ENCODE measurements at regions not wholly inside any gene's neighbourhood (a gene's known extent, or its start where the extent isn't known, plus 50 kb on each side); places are given as distances from the start of the nearest gene placed in this dataset.
"Not testable (repeated sequence)": the region's sequence is repeated elsewhere in the genome, so short reads cannot be mapped to it uniquely, and the experiment has no call there.

- no peak for DNase-seq (ENCODE audit: low read depth in 1 of 2, low spot score in 1 of 2)
Observed at GRCh38 chr2:217597681-217598080, 405.1 kb downstream of the TNS1 start.

GRCh38 chr2:217597145-217597544 lies 405.6 kb downstream of the TNS1 start:
- no peak for DNase-seq (ENCODE audit: low read depth in 1 of 2, low spot score in 1 of 2)

DNA sequence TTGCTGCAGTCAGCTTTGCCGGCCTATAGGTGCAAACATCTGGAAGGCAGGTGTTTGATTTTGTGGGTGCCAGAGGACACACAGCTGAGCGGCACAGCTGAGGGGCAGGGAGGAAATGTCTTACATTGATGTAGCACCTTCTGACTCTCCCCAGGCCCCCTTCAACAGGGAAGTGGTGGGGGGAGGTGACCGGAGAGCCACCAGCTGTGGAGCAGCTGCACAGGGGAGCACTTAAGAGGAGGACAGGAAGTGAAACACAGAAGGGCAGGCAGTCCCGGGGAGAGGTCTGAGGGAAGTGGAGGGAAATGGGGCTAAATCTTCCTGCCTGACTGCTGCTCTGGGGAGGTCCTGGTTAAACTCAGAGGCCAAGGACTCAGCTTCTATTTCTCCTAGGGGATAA lies 409.1 kb downstream of the TNS1 start:
- DNase-seq (ENCODE audit: low read depth in 1 of 2, low spot score in 1 of 2) = no peak

DNA sequence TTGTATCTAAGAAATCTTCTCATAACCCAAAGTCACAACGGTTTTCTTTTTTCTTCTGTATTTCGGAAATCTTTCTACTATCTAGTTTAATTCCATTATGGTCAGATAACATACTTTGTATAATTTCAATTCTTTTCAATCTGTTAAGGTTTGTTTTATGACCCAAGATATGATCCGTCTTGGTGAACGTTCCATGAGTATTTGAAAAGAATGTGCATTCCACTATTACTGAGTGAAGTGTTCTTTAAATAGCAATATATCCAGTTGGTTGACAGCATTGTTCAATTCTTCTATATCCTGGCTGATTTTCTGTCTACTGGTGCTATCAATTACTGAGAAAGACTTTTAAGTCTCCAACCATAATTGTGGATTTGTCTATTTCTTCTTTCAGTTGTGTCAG lies 414.5 kb downstream of the TNS1 start:
- DNase-seq (ENCODE audit: low read depth in 1 of 2, low spot score in 1 of 2) = no peak

GRCh38 chr2:217585362-217585761 lies 417.4 kb downstream of the TNS1 start:
- DNase-seq (ENCODE audit: low read depth in 1 of 2, low spot score in 1 of 2) = no peak

DNA sequence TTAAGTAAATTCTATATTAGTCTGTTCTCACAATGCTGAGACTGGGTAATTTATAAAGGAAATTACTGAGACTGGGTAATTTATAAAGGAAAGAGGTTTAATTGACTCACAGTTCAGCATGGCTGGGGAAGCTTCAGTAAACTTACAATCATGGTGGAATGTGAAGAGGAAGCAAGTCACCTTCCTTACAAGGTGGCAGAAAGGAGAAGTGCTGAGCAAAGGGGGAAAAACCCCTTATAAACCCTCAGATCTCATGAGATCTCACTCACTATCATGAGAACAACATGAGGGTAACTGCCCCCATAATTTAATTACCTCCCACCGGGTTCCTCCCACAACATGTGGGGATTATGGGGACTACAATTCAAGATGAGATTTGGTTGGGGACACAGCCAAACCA lies 422.4 kb downstream of the TNS1 start:
- not testable (repeated sequence) for DNase-seq (ENCODE audit: low read depth in 1 of 2, low spot score in 1 of 2)

GRCh38 chr2:217573571-217573970 lies 429.2 kb downstream of the TNS1 start:
- DNase-seq (ENCODE audit: low read depth in 1 of 2, low spot score in 1 of 2) = no peak

GRCh38 chr2:217570394-217570793 lies 432.4 kb downstream of the TNS1 start:
- no peak for DNase-seq (ENCODE audit: low read depth in 1 of 2, low spot score in 1 of 2)

GRCh38 chr2:217568289-217568971 lies 434.4 kb downstream of the TNS1 start:
- no peak for DNase-seq (ENCODE audit: low read depth in 1 of 2, low spot score in 1 of 2)

- DNase-seq (ENCODE audit: low read depth in 1 of 2, low spot score in 1 of 2) = no peak
Observed at GRCh38 chr2:217563565-217563964, 439.2 kb downstream of the TNS1 start.

GRCh38 chr2:217562871-217563480 lies 439.8 kb downstream of the TNS1 start:
- DNase-seq (ENCODE audit: low read depth in 1 of 2, low spot score in 1 of 2) = no peak

GRCh38 chr2:217559084-217559483 lies 443.7 kb downstream of the TNS1 start:
- DNase-seq (ENCODE audit: low read depth in 1 of 2, low spot score in 1 of 2) = no peak

DNA sequence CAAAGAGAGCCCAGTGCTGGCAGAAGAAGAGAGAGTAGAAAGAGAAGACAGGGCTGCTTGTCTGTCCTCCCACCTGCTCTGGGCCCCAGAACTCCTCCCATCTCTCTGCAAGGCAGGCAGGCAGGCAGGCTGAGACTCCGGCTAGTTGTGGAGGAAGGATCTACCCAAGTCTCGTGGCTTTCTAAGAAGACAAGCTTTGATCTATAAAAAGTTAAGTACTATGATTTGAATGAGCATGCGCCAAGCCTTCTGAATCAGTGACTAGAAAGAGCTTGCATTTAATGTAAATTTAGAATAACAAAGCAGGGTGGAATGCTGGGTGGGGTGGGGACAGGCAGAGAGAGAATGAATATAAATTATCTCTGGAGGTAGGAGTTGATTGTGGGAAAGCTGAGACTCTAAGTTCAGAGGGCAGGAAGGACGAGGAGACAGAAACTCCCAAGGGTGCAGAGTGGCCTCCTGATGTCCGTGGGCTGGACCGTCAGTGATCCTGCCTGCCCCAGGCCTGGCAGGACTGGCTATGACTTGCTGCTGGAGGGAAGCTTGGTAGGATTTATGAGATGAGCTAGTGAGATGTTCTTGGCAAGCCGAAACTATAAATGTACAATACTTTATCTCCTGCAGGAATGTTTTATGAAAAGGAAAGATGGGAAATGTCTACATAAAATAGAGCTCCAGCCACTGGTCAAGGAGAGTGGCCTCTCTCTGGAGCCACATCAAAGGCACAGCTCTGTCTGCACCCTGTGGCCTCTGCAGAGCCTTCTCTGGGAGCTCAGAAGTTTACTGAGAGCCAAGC lies 447.5 kb downstream of the TNS1 start:
- no peak for DNase-seq (ENCODE audit: low read depth in 1 of 2, low spot score in 1 of 2)

GRCh38 chr2:217553679-217554078 lies 449.1 kb downstream of the TNS1 start:
- no peak for DNase-seq (ENCODE audit: low read depth in 1 of 2, low spot score in 1 of 2)

DNA sequence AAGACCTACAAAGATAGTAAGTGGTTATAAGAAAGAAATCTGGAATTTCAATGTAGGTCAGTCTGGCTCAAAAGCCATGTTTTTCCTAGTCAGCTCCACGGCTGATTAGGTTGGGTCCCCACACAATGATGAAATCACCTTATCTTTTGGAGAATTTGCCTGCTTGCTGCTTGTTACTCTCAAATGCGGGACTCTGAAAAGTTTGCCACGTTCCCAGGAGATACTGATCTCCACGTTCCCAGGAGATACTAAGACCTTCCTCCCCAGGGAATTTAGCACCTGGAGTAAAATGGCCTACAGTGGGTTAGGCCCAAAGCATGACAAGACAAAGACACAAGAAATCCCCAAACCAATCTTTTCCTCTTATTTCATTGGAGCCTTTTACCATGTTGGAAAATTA lies 449.6 kb downstream of the TNS1 start:
- no peak for DNase-seq (ENCODE audit: low read depth in 1 of 2, low spot score in 1 of 2)

DNA sequence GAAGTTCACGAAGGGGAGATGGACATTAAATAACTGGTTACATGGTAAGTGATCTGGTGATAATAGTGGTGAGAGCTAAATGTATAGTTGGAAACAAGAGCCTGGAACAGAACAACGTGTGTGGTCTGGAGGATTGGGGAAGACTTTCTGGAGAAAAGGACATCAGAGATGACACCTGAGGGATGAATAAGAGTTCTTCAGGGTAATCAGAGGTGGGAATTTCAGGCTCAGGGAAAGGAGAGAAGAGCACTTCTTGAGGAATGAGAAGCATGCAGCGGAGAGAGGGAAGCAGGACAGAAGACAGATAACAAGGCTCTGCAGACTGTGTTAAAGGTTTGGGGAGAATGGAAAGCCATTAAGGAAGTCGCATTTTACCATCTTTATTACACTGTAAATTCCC lies 450.7 kb downstream of the TNS1 start:
- no peak for DNase-seq (ENCODE audit: low read depth in 1 of 2, low spot score in 1 of 2)

- no peak for DNase-seq (ENCODE audit: low read depth in 1 of 2, low spot score in 1 of 2)
Observed at GRCh38 chr2:217551252-217551899, 451.4 kb downstream of the TNS1 start.

GRCh38 chr2:217539126-217539525 lies 463.7 kb downstream of the TNS1 start:
- no peak for DNase-seq (ENCODE audit: low read depth in 1 of 2, low spot score in 1 of 2)

DNA sequence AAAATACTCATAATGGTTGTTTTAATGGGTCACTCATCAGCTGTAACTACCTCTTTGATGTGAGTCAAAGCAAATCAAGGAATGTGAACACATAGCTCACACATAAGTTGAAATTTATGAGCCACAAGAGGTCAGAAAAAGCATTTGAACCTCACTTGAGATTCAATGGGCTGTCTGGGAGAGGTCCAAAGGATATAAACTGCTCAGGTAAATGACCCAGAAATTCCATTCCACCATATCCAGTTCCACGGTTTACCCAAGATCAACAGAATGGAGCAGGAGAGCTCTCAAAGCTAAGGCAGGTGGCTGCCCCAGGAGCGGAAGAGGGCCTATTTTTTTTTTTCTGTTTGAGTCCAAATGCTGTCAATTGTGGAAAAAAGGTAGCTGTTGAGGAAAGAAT lies 464.1 kb downstream of the TNS1 start:
- no peak for DNase-seq (ENCODE audit: low read depth in 1 of 2, low spot score in 1 of 2)

DNA sequence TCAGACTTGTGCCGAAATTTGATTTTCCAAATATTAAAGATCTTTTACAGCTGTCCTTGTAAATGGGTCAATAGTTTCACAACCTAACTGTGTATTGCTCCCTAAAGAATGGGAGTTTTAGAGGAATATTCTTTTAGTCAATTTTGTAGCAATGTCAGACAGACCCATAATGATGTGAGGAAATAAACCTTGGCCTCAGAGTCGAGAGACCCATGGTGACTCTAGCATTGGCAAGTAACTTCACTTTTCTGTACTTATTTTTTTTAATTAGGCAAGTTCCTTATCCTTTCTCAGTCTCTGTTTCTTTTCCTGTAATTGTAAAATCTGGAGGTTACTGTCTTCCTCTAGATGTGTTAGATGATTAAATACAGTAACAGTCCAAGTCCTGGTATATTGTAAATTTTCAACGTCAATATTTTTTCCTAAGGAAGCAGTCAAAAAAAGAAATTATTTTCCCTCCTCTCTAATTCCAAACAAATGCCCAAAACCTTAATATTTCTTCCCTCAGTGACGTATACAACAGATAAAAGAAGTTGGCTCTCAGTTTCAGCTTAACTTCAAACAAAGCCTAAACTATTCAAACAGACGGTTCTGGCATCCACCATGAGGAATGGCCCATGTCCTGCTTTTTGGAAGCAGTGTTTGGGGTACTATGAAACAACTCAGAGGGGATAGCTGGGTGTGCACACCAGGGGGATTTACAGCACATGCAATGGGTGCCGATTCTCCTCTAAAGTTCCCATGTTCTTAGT lies 466.7 kb downstream of the TNS1 start:
- DNase-seq (ENCODE audit: low read depth in 1 of 2, low spot score in 1 of 2) = no peak

Measured in activated CD4-positive, alpha-beta T cell treated with anti-CD3 and anti-CD28 coated beads, Interleukin-2, amount 50 U/mL, for 24 hours (primary cell).